Inflammatory macrophage treated with lipopolysaccharide for 1 hour (primary cell): ENCODE measurements at regions not wholly inside any gene's neighbourhood (a gene's known extent, or its start where the extent isn't known, plus 50 kb on each side); places are given as distances from the start of the nearest gene placed in this dataset.

Source experiments
- DNase-seq, 2 donors: peaks; one replicate each; pipeline ENCODE4 v3.0.0-alpha.2; 2020 to 2022

DNA sequence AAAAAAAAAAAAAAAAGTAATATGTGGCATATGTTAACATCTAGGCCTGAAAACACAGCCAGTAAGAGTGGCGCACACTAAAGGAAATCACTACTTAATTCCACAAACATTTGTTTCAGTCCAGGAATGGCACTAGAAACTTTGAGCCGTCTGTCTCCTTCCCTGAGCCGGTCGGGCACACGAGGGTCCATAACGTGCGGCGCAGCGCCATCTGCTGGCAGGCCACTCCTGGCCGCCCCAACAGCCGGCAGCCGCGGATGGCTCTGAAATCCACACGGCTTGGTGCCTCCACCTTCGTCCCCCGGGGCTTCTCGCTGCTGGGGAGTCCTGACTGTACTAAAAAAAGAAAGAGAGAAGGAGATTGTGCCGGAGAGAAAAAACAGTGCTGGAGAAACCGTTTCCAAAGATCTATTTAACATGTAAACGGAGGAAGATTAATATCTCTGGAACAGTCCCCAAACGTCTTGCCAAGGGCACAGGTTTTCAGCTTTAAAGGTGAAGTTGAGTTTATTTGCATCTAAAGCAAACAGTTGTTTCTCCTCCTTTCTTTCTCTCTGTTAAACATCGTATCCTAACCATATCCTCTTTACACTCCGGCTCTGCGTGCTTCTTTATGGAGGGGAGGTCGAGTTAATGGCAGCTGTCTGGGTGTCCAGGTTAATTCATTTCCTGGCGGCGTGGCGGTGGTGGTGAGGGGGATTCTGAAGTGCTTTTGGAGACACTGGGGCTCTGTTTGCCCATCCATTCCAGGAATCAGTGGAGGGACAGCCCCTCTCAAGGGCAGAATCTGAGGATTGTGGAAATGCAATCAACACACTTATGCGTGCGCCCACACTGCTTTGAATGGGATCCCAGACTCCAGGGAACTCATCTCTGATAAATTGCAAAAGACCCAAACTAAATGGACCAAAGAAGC lies 611.3 kb upstream of the SALL1 start:
- DNase-seq = peak; percentile 10 to 67

DNA sequence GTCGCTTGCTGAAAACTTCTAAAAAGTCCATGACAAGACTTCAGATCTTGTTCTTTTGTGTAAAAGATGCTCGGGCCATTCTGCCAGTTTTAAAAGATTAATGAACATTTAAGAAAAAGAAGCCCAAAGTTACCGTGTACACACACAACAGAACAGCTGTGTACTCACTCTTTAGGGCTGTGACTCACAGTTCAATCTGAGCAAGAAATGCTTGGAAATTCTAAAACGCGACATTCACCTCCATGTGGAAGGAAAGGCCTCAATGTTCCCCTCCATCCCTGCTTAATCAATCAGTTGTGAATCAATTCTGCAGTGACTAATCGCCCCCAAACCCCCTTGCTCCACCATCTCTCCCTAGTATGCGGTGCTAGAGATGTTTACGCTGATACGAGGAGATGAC lies 609.9 kb upstream of the SALL1 start:
- no peak for DNase-seq

GRCh38 chr16:51759999-51760398 lies 608.9 kb upstream of the SALL1 start:
- DNase-seq = no peak

DNA sequence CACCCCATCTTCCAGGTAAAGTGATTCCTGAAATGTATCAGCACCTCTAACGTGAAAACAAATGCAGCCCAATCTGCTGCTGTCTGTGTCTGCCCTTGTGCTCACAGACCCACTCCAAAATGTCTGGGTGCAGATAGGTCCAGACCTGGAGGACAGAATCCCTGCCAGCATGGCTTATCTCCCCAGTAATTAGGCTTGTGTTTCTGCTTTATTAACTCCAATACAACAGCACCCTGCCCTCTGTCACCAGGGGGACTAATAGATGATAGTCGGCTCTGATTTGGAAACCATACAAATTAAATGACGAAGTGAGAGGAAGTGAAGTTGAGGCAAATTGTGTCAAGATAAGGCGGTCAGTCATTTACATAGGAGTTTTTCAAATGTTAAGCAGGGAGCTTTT lies 608.3 kb upstream of the SALL1 start:
- DNase-seq = no peak

DNA sequence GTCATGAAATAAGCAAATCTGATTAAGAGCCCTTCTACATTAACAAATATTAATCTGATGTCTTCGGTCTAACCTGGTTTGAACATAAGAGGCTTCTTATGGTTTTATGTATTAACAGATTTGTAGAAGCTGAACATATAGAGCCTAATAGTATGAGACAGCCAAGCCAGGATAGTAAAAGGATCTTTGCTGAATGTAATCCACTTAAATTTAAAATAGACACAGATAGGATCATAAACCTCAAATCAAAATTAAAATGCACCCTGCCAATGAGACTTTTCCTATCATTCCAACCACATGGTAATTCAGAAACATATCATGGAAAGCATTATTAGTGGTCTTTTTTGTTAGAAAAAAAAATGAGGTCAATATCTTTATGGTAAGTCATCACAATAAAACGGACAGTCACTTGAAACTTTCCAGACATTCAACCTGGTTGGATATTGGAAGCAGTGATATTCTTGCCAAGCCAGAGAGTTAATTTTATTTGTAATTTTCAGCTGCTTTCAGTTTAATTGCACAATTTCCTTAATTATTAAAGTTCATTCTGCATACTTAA lies 606.9 kb upstream of the SALL1 start:
- DNase-seq = no peak

DNA sequence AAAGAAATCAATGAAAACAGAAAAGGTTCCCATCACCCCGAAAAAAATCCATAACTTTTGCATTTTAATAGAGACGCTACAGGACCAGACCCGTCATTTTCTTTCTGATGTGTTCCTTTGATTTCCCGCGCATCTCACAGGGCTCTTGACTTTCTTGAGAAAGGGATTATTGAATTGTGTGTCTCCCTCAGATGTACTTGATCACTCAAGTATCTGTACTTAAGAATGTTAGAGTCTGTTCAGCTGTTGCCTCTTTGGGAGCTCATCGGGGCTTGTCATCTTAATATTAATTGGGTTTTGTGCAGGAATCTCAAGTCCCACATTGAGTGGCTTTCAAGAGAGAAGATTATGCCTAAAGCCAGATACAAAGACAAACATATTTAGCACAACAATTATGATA lies 606.4 kb upstream of the SALL1 start:
- no peak for DNase-seq

DNA sequence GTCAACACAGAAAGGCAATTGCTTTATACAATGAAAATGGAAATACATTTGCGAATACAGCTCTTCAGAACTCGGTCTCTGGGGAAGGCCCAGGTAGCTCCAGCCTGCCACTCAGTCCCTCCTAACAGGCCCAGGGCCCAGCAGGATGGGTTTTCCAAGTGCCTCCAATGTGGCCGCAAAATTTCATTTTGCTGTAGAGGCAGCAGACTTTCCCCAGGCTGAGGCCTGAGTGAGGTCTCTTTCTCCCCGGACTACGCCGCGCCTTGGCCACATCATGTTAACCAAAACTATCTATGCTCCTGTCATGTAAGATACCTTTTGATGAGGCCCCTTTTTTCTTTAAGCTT lies 606.0 kb upstream of the SALL1 start:
- no peak for DNase-seq

GRCh38 chr16:51756447-51757123 lies 605.5 kb upstream of the SALL1 start:
- no peak for DNase-seq

DNA sequence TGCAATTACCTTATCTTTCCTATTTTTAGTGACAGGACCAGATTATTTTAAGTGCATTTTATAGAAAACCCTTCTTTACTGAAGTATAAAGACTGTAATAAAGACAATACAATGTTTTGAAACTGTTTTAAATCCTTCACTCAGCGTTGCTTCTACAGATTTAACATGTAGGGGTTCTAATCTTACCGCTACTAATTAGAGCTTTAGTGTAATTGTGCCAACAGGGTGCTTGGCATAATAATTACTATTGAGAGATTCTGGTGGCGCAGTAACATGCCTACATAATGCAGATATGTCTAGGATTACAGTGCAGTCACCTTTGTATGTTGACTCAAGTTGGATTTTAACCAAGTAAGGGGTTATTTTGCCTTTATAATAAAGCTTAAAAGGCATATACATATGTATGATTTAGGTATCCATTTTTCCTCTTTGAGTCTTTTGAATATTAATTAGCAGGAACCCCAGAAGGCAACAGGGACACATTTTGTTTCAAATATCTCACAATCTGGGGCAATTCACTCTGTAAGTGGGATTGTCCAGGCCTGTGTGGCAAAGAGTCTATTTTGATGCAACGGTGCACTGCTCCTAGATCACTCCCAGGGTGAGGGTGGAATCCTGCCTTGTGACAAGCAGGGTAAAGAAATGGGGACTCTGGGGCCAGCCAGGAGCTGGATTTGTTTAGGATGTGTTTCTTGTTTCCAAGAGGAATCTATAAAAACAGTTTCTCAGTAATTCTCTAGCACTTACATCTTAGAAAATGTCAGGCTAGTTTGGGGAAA lies 604.7 kb upstream of the SALL1 start:
- DNase-seq = no peak

DNA sequence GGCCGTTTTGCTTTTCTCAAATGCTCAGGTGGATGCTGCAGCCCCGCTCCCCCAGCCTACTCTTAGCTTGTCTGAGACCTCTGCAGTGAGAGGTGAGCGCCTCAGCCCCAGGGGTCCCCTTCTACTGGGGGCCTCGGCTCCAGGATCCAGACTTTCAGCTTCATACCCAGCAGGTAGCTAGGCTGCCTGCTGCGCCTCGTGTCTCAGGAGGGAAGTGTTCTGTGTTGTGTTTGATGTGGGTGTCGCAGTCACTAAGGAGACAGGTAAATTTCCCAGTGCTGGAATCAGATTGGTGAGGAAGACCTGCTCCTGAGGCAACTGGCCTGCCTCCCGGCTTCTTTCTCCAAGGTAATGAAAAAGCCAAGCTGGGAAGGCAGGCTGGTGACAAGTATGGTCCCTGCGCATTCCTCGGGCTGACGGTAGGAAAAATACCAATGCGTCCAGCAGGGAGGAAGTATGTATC lies 604.0 kb upstream of the SALL1 start:
- DNase-seq = no peak

GRCh38 chr16:51753467-51754127 lies 602.5 kb upstream of the SALL1 start:
- DNase-seq = no peak

DNA sequence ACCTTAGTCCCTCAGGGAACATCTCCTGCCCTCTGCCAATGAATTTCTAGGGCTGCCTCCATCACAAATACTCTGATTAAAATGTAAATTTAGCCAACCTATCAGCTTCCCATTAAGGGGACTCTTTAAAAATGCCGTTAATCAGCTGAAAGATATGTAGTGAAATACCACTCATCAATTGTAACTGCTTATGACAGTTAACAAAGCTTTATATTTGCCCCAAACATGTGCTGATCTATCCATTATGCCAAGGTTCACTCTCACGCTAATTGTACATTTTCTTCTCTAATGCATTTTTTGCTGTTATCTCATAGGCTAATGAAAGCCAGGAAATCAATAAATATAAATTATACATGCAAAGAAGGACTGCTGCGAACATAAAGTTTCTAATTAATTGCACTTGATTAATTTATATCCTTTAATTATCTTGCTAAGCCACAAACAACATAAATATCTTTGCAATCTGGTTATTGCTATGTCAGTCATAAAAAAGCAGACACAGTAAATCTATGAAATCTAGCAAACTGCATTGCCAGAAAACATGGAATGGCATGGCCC lies 601.4 kb upstream of the SALL1 start:
- no peak for DNase-seq

DNA sequence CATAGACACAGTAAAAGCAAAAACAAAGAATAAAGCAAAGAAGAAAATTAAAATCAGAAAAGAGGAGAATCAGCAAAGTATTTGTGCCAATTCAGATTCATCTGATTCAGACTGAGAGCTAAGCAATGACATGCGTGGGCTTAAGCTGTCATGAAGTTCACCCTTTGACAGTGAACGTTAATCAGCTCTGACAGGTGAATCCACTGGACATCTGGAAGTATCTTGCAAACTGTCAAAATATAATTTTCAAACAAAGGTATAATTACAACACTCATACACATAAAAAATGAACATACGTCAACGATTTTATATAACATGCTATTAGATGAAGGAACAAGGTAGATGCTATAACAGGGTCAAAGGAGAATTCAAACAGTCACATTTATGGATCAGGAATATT lies 596.3 kb upstream of the SALL1 start:
- DNase-seq = no peak

- no peak for DNase-seq
Measured at GRCh38 chr16:51734220-51734619, 583.1 kb upstream of the SALL1 start.

GRCh38 chr16:51733181-51733580 lies 582.1 kb upstream of the SALL1 start:
- no peak for DNase-seq

DNA sequence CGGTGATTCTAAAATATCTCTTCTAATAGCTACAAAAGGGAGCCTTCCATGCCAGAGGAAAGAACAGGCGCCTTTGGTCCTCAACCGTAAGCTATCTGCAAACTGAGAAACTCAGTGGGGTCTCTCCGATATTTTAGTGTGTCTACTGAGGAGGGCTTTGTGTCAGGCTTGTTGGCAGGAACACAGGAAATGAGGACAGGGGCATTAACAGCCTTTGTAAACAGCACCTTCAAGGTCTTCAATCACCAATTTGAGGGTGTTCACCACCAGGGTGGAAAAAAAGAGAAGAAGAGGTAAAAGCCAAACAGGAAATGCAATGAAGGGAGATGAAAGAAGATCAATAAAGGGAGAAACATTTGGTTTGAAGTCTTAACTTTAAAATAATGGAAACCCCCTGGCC lies 580.1 kb upstream of the SALL1 start:
- no peak for DNase-seq

DNA sequence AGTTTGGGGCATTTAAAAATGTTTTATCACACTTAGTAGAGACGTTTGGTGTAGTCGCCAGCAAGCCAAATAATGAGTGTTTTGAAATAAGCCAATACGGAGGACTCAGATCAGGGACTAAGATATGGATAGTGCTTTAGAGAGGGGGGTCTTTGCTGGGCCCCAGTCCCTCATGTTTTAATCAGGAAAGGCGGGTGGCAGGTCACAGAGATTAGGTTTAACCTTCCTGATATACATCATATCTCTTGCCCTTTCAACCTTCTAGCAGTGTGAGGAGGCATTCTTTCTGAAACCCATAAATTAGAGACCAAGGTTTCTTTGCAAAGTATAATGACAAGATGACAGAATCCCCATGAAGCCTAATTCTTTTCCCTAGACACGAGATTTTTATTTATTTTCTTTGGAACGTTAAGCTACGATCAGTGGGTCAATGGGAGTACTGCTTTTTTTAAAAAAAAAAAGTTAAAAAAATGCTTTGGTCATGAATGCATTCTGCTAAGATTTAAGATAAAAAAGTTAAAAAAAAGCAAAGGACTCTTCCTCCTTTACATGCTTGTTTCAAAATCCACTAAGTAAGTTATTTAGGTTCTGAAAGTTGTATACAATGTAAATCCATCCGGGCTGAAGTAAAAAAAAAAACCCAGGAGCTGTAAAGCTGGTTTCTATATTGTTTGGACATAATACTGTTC lies 572.1 kb upstream of the SALL1 start:
- no peak for DNase-seq

DNA sequence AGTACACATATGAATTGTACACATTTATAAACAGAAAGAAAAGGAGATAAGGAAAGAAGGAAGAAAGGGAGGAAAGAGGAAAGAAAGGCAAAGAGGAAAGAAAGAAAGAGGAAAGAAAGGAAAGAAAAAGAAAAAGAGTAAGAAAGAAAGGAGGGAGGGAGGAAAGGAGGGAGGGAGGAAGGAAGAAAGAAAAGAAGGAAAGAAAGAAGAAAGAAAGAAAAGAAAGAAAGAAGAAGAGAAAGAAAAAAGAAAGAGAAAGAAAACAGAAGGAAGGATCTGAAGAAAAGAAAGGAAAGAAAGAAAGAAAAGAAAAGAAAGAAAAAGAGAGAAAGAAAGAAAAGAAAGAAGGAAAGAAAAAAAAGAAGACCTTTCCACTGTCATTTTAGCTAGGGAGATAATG lies 571.4 kb upstream of the SALL1 start:
- DNase-seq = no peak

DNA sequence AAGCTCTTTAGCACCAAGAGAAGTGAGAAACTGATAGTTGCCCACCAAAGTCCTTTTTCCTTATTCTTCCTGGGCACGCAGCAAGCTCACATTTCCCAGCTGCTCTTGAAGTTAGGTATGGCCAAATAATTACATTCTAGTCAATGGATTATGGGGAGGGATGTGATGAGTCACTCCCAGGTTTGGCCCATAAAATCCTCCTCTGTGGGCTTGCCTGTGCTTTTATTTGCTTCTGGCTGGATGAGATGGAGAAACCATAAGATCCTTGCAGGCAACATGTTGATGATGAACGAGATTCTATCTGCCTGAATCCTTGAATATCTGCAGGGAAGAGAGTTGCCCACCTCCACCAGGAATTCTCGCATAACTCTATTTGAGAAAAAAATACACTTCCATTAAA lies 568.3 kb upstream of the SALL1 start:
- DNase-seq = no peak

DNA sequence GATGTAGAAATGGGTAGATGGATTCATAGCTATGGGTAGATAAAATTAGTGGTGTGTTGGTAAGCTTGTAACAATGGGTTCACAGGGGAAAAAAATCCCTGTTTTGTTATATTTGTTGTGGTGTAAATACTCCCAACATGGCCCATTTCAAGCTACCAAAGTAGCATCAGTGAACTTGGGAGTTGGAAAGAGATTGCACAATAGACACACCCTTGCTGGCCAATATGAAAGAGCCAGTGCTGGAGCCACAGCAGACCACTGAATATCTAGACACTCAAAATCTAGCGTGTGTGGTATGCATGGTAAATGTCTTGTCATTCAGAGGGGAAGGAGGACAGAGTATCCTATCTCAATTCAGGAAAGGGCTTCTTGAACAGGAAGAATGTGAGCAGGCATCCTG lies 565.1 kb upstream of the SALL1 start:
- no peak for DNase-seq

- no peak for DNase-seq
Measured at GRCh38 chr16:51713502-51713901, 562.4 kb upstream of the SALL1 start.
